ENCODE measurements at regions not wholly inside any gene's neighbourhood (a gene's known extent, or its start where the extent isn't known, plus 50 kb on each side); places are given as distances from the start of the nearest gene placed in this dataset.

DNA sequence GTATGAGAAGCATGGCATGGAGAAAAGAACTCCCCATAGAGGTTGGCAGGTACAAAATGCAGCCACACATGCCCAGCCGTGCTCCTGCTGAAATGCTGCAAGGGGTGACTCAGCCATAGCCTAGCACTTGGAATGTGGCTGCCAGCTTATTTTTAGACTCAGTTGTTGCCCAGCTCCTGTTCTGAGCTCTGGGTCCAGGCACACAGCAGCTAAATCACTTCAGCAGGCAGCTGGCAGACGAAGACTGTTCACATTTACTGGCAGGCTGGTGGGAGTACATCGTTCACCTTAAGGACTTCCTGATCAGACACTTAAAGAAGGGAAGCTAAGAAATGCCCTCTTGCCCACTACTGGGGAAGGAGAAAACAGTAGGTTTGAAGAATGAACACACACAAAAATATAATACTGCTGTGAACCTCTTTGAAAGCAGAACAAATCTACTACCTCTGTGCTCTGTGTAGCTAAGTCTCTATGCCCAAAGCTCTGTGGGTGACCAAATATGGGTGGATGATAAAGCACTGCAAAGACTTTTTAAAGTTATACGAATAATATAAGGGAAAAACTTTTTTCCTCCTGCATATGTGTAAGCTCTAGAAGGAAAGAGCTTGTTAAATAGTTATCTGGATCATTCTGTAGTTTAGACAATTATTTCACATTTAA lies 146.1 kb downstream of the LNPK start:
- ChIA-PET CTCF (interaction anchor here (1.2 kb wide), 1 partner anchor 165 kb away, joined by 3 read pairs; no protein-coding TSS in a partner anchor), POLR2A (no interaction called here)
- no peak for TF ChIP-seq CTBP1 (IDR thresholded peaks at IDR 0.05; ENCODE audit: borderline replicate concordance)
- no peak for TF ChIP-seq ZNF384 (IDR thresholded peaks at IDR 0.05)
- no peak for TF ChIP-seq FOXK2 (IDR thresholded peaks at IDR 0.05)
- TF ChIP-seq SUZ12 (IDR thresholded peaks at IDR 0.05), result no peak
- no peak for TF ChIP-seq BHLHE40 (IDR thresholded peaks at IDR 0.05; ENCODE audit: borderline replicate concordance)
- TF ChIP-seq ARNT (IDR thresholded peaks at IDR 0.05), result no peak
- TF ChIP-seq TARDBP (IDR thresholded peaks at IDR 0.05), result no peak
- TF ChIP-seq LEF1 (IDR thresholded peaks at IDR 0.05; ENCODE audit: borderline replicate concordance), result no peak
- TF ChIP-seq SP1 (IDR thresholded peaks at IDR 0.05), result no peak
- DNase-seq (ENCODE audit: extremely low spot score), result no peak

DNA sequence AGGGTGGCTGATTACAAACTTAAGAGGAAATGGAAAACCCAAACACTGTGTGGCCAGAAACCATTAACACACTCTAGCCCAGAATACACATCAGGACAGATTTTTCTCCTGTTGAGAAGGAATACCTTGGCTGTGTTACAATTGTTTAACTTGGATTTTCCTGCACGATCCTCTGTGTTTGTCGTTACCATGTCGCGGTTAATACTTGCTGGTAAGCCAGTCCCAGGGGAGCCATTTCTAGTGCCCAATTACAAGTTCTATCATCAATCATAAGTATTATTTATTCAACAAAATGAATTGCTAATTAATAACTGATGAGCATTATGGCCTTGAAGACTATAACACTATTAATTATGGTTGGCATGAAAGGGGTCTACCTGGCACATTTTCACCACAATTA lies 146.8 kb downstream of the LNPK start:
- POLR2A ChIA-PET, result no interaction called here
- no peak for DNase-seq (ENCODE audit: extremely low spot score)
- CTCF ChIA-PET, result no interaction called here
- TF ChIP-seq TARDBP (IDR thresholded peaks at IDR 0.05), result no peak
- TF ChIP-seq CTBP1 (IDR thresholded peaks at IDR 0.05; ENCODE audit: borderline replicate concordance), result no peak
- TF ChIP-seq HDGF (IDR thresholded peaks at IDR 0.05; ENCODE audit: borderline replicate concordance), result no peak
- TF ChIP-seq ARNT (IDR thresholded peaks at IDR 0.05), result no peak
- TF ChIP-seq SUZ12 (IDR thresholded peaks at IDR 0.05), result no peak
- no peak for TF ChIP-seq L3MBTL2 (conservative IDR thresholded peaks at IDR 0.05)
- no peak for TF ChIP-seq BHLHE40 (IDR thresholded peaks at IDR 0.05; ENCODE audit: borderline replicate concordance)
- TF ChIP-seq SP1 (IDR thresholded peaks at IDR 0.05), result no peak
- TF ChIP-seq FOXM1 (IDR thresholded peaks at IDR 0.05; ENCODE audit: borderline replicate concordance), result no peak
- no peak for TF ChIP-seq ELF4 (IDR thresholded peaks at IDR 0.05)
- TF ChIP-seq NFRKB (IDR thresholded peaks at IDR 0.05), result no peak
- TF ChIP-seq FOXA1 (IDR thresholded peaks at IDR 0.05), result no peak
- TF ChIP-seq FOXK2 (IDR thresholded peaks at IDR 0.05), result no peak
- TF ChIP-seq, protein P1, sequence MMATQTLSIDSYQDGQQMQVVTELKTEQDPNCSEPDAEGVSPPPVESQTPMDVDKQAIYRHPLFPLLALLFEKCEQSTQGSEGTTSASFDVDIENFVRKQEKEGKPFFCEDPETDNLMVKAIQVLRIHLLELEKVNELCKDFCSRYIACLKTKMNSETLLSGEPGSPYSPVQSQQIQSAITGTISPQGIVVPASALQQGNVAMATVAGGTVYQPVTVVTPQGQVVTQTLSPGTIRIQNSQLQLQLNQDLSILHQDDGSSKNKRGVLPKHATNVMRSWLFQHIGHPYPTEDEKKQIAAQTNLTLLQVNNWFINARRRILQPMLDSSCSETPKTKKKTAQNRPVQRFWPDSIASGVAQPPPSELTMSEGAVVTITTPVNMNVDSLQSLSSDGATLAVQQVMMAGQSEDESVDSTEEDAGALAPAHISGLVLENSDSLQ (IDR thresholded peaks at IDR 0.05), result no peak
- no peak for TF ChIP-seq LEF1 (IDR thresholded peaks at IDR 0.05; ENCODE audit: borderline replicate concordance)
- no peak for TF ChIP-seq ZNF384 (IDR thresholded peaks at IDR 0.05)

DNA sequence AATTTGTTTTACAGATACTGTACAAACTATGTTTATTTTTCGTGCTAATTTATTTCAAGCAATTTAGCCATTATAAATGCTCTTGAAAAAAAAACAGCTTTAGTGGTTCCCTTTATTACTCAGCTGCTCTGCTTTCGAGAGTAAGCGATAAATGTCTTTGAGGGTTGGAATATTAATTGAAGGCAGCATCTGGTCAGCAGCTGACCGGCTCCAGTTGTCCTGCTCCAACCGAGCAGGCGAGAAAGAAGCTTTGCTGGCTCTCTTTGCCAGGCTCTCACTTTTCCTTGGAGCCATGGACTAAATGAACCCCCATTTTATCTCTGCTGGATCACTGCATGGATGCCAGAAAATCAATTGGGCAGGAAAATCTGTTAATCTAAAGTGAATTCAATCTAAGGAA lies 147.4 kb downstream of the LNPK start:
- ChIA-PET CTCF (interaction anchor here (0.8 kb wide), 1 partner anchor 21 kb away, joined by 3 read pairs; no protein-coding TSS in a partner anchor), POLR2A (no interaction called here)
- no peak for TF ChIP-seq CTBP1 (IDR thresholded peaks at IDR 0.05; ENCODE audit: borderline replicate concordance)
- DNase-seq (ENCODE audit: extremely low spot score), result no peak

GRCh38 chr2:175854129-175854528 lies 147.9 kb downstream of the LNPK start:
- TF ChIP-seq FOXA1 (IDR thresholded peaks at IDR 0.05) (no peak), FOXM1 (IDR thresholded peaks at IDR 0.05; ENCODE audit: borderline replicate concordance) (no peak), TARDBP (IDR thresholded peaks at IDR 0.05) (no peak), FOXK2 (IDR thresholded peaks at IDR 0.05) (no peak), ARNT (IDR thresholded peaks at IDR 0.05) (no peak)
- no peak for DNase-seq (ENCODE audit: extremely low spot score)
- ChIA-PET POLR2A (no interaction called here), CTCF (interaction anchor here (0.8 kb wide), 1 partner anchor 22 kb away, joined by 3 read pairs; no protein-coding TSS in a partner anchor)

DNA sequence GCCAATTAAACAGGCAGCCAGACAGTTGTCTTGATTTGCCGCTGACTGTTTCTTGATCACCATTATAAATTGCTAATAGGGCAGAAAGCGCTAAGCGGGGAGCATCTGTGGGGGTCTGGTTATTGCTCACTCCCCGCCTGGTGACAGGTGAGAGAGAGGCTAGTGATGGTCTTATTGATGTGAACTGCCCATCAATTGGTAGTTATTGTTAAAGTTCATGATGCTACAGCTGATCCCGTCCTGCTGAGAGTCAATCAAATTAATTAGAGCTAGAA lies 148.5 kb downstream of the LNPK start:
- ChIA-PET CTCF (no interaction called here), POLR2A (no interaction called here)
- no peak for DNase-seq (ENCODE audit: extremely low spot score)
- TF ChIP-seq BHLHE40 (IDR thresholded peaks at IDR 0.05; ENCODE audit: borderline replicate concordance) (no peak), FOXA1 (IDR thresholded peaks at IDR 0.05) (no peak), SP1 (IDR thresholded peaks at IDR 0.05) (no peak), FOXM1 (IDR thresholded peaks at IDR 0.05; ENCODE audit: borderline replicate concordance) (no peak), ARNT (IDR thresholded peaks at IDR 0.05) (no peak)

DNA sequence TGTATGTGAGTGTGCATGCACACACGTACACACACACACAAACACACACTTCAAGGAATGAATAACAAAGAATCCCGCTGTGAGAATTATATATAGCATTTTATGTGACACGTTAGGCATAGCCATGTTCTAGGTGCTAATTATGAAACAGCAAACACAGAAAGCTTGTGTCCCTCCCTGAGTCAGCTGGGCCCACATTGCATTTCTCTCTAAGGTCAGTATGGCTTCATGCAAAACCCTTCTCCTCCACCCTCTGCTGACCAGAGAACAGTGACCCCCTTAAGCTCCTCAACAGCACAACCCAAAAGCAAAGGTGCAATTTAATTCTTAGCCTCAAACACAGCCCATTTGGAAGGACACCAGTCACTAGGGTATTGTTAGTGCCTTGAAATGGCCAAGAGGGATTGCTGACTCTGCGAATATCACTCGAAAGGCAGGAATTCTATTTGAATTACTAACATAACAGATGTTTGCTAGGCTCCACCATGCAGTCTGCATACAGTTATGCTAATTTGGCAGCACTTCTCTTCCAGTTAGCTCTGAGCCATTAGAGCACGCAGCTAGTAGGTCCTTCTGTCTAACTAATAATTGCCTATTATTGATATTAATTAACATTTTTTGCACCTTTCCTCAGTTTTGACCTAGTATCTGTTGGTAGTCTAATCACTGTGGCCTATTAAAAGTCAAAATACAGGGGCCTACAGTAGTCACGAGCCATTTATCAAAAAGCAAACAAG lies 149.0 kb downstream of the LNPK start:
- no peak for TF ChIP-seq HDGF (IDR thresholded peaks at IDR 0.05; ENCODE audit: borderline replicate concordance)
- no peak for TF ChIP-seq ZNF384 (IDR thresholded peaks at IDR 0.05)
- TF ChIP-seq FOXM1 (IDR thresholded peaks at IDR 0.05; ENCODE audit: borderline replicate concordance), result no peak
- TF ChIP-seq, protein P1 (IDR thresholded peaks at IDR 0.05), result no peak
- no peak for TF ChIP-seq LEF1 (IDR thresholded peaks at IDR 0.05; ENCODE audit: borderline replicate concordance)
- no peak for TF ChIP-seq CTBP1 (IDR thresholded peaks at IDR 0.05; ENCODE audit: borderline replicate concordance)
- TF ChIP-seq TARDBP (IDR thresholded peaks at IDR 0.05), result no peak
- TF ChIP-seq FOXA1 (IDR thresholded peaks at IDR 0.05), result no peak
- no peak for DNase-seq (ENCODE audit: extremely low spot score)
- CTCF ChIA-PET, result interaction anchor here (0.7 kb wide), 1 partner anchor 60 kb away, joined by 3 read pairs; no protein-coding TSS in a partner anchor
- POLR2A ChIA-PET, result no interaction called here

- POLR2A ChIA-PET, result no interaction called here
- CTCF ChIA-PET, result no interaction called here
- TF ChIP-seq L3MBTL2 (conservative IDR thresholded peaks at IDR 0.05) (no peak), CTBP1 (IDR thresholded peaks at IDR 0.05; ENCODE audit: borderline replicate concordance) (no peak), TARDBP (IDR thresholded peaks at IDR 0.05) (no peak), FOXM1 (IDR thresholded peaks at IDR 0.05; ENCODE audit: borderline replicate concordance) (no peak), SP1 (IDR thresholded peaks at IDR 0.05) (no peak), ELF4 (IDR thresholded peaks at IDR 0.05) (no peak), BHLHE40 (IDR thresholded peaks at IDR 0.05; ENCODE audit: borderline replicate concordance) (no peak), FOXA1 (IDR thresholded peaks at IDR 0.05) (no peak), LEF1 (IDR thresholded peaks at IDR 0.05; ENCODE audit: borderline replicate concordance) (no peak), FOXK2 (IDR thresholded peaks at IDR 0.05) (no peak), ARNT (IDR thresholded peaks at IDR 0.05) (no peak), HDGF (IDR thresholded peaks at IDR 0.05; ENCODE audit: borderline replicate concordance) (no peak), SUZ12 (IDR thresholded peaks at IDR 0.05) (no peak), ZNF384 (IDR thresholded peaks at IDR 0.05) (no peak), NFRKB (IDR thresholded peaks at IDR 0.05) (no peak)
- TF ChIP-seq, protein P1 (IDR thresholded peaks at IDR 0.05), result no peak
- DNase-seq (ENCODE audit: extremely low spot score), result no peak
Observed at GRCh38 chr2:175847128-175847527, 154.9 kb downstream of the LNPK start.
